KOPT-K1 (cell line): ENCODE measurements at regions not wholly inside any gene's neighbourhood (a gene's known extent, or its start where the extent isn't known, plus 50 kb on each side); places are given as distances from the start of the nearest gene placed in this dataset.

Experiments used
- H3K27ac ChIP-seq: fragments of 200-600 bp; sonication (generic); 2 replicates; pipeline ENCODE4 v1.5.1; 2016; ENCODE audit warnings: antibody characterized with exemption, mild to moderate bottlenecking, low read depth, low read length; ENCODE audit not compliant: poor library complexity, severe bottlenecking
- H3K36me3 ChIP-seq: fragments of 200-600 bp; sonication (generic); 2 replicates; pipeline ENCODE4 v1.5.1; 2017; ENCODE audit warnings: antibody characterized with exemption, mild to moderate bottlenecking, low read length, moderate library complexity; ENCODE audit not compliant: insufficient read depth
- H3K9me3 ChIP-seq: fragments of 200-600 bp; sonication (generic); 2 replicates; pipeline ENCODE4 v1.5.1; 2017; ENCODE audit warnings: antibody characterized with exemption, low read length, mild to moderate bottlenecking; ENCODE audit not compliant: insufficient read depth, poor library complexity, severe bottlenecking

GRCh38 chr15:91716536-91716935 lies 137.0 kb upstream of the SLCO3A1 start:
- Histone ChIP-seq H3K36me3 (no peaks in the 10 kb centered on the region), H3K27ac (no peak overlapping the region), H3K9me3 (no peaks in the 10 kb centered on the region)

GRCh38 chr15:91717811-91718210 lies 135.7 kb upstream of the SLCO3A1 start:
- H3K9me3 ChIP-seq: no peaks in the 10 kb centered on the region
- H3K36me3 ChIP-seq: no peaks in the 10 kb centered on the region
- H3K27ac ChIP-seq: no peak overlapping the region

GRCh38 chr15:91723959-91724358 lies 129.5 kb upstream of the SLCO3A1 start:
- H3K27ac ChIP-seq: no peak overlapping the region
- no peaks in the 10 kb centered on the region for H3K9me3 ChIP-seq
- H3K36me3 ChIP-seq: no peaks in the 10 kb centered on the region

- H3K36me3 ChIP-seq: no peaks in the 10 kb centered on the region
- H3K27ac ChIP-seq: no peak overlapping the region
These were observed 119.8 kb upstream of the SLCO3A1 start for GRCh38 chr15:91733661-91734060.

GRCh38 chr15:91737151-91737818 lies 116.2 kb upstream of the SLCO3A1 start:
- no peak overlapping the region for H3K27ac ChIP-seq
- H3K9me3 ChIP-seq: no peaks in the 10 kb centered on the region
- H3K36me3 ChIP-seq: no peaks in the 10 kb centered on the region

More at GRCh38 chr15:91733661-91734060, 119.8 kb upstream of the SLCO3A1 start:
- H3K9me3 ChIP-seq: no peaks in the 10 kb centered on the region

GRCh38 chr15:91741986-91742385 lies 111.5 kb upstream of the SLCO3A1 start:
- Histone ChIP-seq H3K36me3 (no peaks in the 10 kb centered on the region), H3K27ac (no peak overlapping the region), H3K9me3 (no peaks in the 10 kb centered on the region)

- H3K9me3 ChIP-seq: no peaks in the 10 kb centered on the region
- H3K36me3 ChIP-seq: no peaks in the 10 kb centered on the region
- H3K27ac ChIP-seq: no peak overlapping the region
These were observed 101.9 kb upstream of the SLCO3A1 start for GRCh38 chr15:91751611-91752010.

- no peaks in the 10 kb centered on the region for H3K9me3 ChIP-seq
- no peaks in the 10 kb centered on the region for H3K36me3 ChIP-seq
- H3K27ac ChIP-seq: no peak overlapping the region
These were observed 101.3 kb upstream of the SLCO3A1 start for GRCh38 chr15:91752081-91752785.

- no peaks in the 10 kb centered on the region for H3K9me3 ChIP-seq
- H3K27ac ChIP-seq: no peak overlapping the region
- no peaks in the 10 kb centered on the region for H3K36me3 ChIP-seq
These were observed 93.9 kb upstream of the SLCO3A1 start for GRCh38 chr15:91759560-91759959.

GRCh38 chr15:91765660-91766059 lies 87.8 kb upstream of the SLCO3A1 start:
- H3K27ac ChIP-seq: no peak overlapping the region
- H3K36me3 ChIP-seq: no peaks in the 10 kb centered on the region
- no peaks in the 10 kb centered on the region for H3K9me3 ChIP-seq

GRCh38 chr15:91769476-91769875 lies 84.0 kb upstream of the SLCO3A1 start:
- H3K36me3 ChIP-seq: no peaks in the 10 kb centered on the region
- H3K27ac ChIP-seq: no peak overlapping the region
- no peaks in the 10 kb centered on the region for H3K9me3 ChIP-seq

- H3K9me3 ChIP-seq: no peaks in the 10 kb centered on the region
- H3K36me3 ChIP-seq: no peaks in the 10 kb centered on the region
- H3K27ac ChIP-seq: no peak overlapping the region
These were observed 83.6 kb upstream of the SLCO3A1 start for GRCh38 chr15:91769894-91770293.

GRCh38 chr15:91776104-91776503 lies 77.4 kb upstream of the SLCO3A1 start:
- no peak overlapping the region for H3K27ac ChIP-seq
- no peaks in the 10 kb centered on the region for H3K36me3 ChIP-seq
- no peaks in the 10 kb centered on the region for H3K9me3 ChIP-seq

GRCh38 chr15:91779960-91780359 lies 73.5 kb upstream of the SLCO3A1 start:
- no peaks in the 10 kb centered on the region for H3K36me3 ChIP-seq
- H3K27ac ChIP-seq: no peak overlapping the region
- no peaks in the 10 kb centered on the region for H3K9me3 ChIP-seq

- H3K27ac ChIP-seq: no peak overlapping the region
- no peaks in the 10 kb centered on the region for H3K36me3 ChIP-seq
- no peaks in the 10 kb centered on the region for H3K9me3 ChIP-seq
These were observed 73.1 kb upstream of the SLCO3A1 start for GRCh38 chr15:91780387-91780786.

GRCh38 chr15:91782221-91782620 lies 71.3 kb upstream of the SLCO3A1 start:
- no peaks in the 10 kb centered on the region for H3K36me3 ChIP-seq
- H3K27ac ChIP-seq: no peak overlapping the region
- no peaks in the 10 kb centered on the region for H3K9me3 ChIP-seq
